Liver (tissue), 3 donors: ENCODE measurements at regions not wholly inside any gene's neighbourhood (a gene's known extent, or its start where the extent isn't known, plus 50 kb on each side); places are given as distances from the start of the nearest gene placed in this dataset.

Experiments
- EGR1 ChIP-seq, 2 donors: IDR thresholded peaks; 2 replicates each; pipeline ENCODE4 v1.6.1; 2016 to 2018; ENCODE audit warnings: antibody characterized with exemption in 2 of 2, low read depth in 2 of 2
- GABPA ChIP-seq, 2 donors: IDR thresholded peaks in 1 of 2; conservative IDR thresholded peaks in 1 of 2; 2 replicates each; pipeline ENCODE4 v1.6.1; 2016; ENCODE audit warnings: antibody characterized with exemption in 2 of 2, mild to moderate bottlenecking in 1 of 2, moderate library complexity in 1 of 2
- HNF4A ChIP-seq, 2 donors: conservative IDR thresholded peaks; 2 replicates each; pipeline ENCODE4 v1.6.1; 2016; ENCODE audit warnings: antibody characterized with exemption in 2 of 2, mild to moderate bottlenecking in 2 of 2
- NR2F2 ChIP-seq: IDR thresholded peaks from 2 replicates; pipeline ENCODE4 v1.6.1; 2016; ENCODE audit warnings: antibody characterized with exemption
- RAD21 ChIP-seq, 2 donors: IDR thresholded peaks; 2 replicates each; pipeline ENCODE4 v1.6.1; 2016; ENCODE audit warnings: antibody characterized with exemption in 2 of 2, mild to moderate bottlenecking in 2 of 2
- TAF1 ChIP-seq: conservative IDR thresholded peaks from 2 replicates; pipeline ENCODE4 v1.6.1; 2016; ENCODE audit warnings: antibody characterized with exemption, mild to moderate bottlenecking
- YY1 ChIP-seq: IDR thresholded peaks from 2 replicates; pipeline ENCODE4 v1.6.1; 2016; ENCODE audit warnings: antibody characterized with exemption, mild to moderate bottlenecking
- TF ChIP-seq, protein P1 (sequence below): fragments of 150-350 bp; IDR thresholded peaks from 2 replicates; pipeline ENCODE4 v1.5.1; 2017; ENCODE audit warnings: improper control_type of control experiment, low read depth, low read length; ENCODE audit not compliant: missing input control
- TF ChIP-seq, protein P2 (sequence below): IDR thresholded peaks from 2 replicates; pipeline ENCODE4 v1.6.1; 2016; ENCODE audit warnings: antibody characterized with exemption
- TF ChIP-seq, protein P3 (sequence below): IDR thresholded peaks from 2 replicates; pipeline ENCODE4 v1.6.1; 2016; ENCODE audit warnings: antibody characterized with exemption, mild to moderate bottlenecking
- donor health status: healthy.
- donor health status: healthy.

GRCh38 chr6:150788089-150788488, 77.4 kb upstream of the MTHFD1L start:
- TF ChIP-seq, protein P1, sequence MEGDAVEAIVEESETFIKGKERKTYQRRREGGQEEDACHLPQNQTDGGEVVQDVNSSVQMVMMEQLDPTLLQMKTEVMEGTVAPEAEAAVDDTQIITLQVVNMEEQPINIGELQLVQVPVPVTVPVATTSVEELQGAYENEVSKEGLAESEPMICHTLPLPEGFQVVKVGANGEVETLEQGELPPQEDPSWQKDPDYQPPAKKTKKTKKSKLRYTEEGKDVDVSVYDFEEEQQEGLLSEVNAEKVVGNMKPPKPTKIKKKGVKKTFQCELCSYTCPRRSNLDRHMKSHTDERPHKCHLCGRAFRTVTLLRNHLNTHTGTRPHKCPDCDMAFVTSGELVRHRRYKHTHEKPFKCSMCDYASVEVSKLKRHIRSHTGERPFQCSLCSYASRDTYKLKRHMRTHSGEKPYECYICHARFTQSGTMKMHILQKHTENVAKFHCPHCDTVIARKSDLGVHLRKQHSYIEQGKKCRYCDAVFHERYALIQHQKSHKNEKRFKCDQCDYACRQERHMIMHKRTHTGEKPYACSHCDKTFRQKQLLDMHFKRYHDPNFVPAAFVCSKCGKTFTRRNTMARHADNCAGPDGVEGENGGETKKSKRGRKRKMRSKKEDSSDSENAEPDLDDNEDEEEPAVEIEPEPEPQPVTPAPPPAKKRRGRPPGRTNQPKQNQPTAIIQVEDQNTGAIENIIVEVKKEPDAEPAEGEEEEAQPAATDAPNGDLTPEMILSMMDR, result no peak
- TF ChIP-seq YY1 (no peak), NR2F2 (peak; percentile 70), TAF1 (no peak), GABPA (IDR thresholded peaks at IDR 0.05 in 1 of 2, conservative IDR thresholded peaks at IDR 0.05 in 1 of 2) (no peak), RAD21 (IDR thresholded peaks at IDR 0.05) (no peak), EGR1 (IDR thresholded peaks at IDR 0.05; ENCODE audit: low read depth in 2 of 2) (no peak), HNF4A (conservative IDR thresholded peaks at IDR 0.05) (no peak)
- TF ChIP-seq, protein P2, sequence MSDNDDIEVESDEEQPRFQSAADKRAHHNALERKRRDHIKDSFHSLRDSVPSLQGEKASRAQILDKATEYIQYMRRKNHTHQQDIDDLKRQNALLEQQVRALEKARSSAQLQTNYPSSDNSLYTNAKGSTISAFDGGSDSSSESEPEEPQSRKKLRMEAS, result no peak
- TF ChIP-seq, protein P3, sequence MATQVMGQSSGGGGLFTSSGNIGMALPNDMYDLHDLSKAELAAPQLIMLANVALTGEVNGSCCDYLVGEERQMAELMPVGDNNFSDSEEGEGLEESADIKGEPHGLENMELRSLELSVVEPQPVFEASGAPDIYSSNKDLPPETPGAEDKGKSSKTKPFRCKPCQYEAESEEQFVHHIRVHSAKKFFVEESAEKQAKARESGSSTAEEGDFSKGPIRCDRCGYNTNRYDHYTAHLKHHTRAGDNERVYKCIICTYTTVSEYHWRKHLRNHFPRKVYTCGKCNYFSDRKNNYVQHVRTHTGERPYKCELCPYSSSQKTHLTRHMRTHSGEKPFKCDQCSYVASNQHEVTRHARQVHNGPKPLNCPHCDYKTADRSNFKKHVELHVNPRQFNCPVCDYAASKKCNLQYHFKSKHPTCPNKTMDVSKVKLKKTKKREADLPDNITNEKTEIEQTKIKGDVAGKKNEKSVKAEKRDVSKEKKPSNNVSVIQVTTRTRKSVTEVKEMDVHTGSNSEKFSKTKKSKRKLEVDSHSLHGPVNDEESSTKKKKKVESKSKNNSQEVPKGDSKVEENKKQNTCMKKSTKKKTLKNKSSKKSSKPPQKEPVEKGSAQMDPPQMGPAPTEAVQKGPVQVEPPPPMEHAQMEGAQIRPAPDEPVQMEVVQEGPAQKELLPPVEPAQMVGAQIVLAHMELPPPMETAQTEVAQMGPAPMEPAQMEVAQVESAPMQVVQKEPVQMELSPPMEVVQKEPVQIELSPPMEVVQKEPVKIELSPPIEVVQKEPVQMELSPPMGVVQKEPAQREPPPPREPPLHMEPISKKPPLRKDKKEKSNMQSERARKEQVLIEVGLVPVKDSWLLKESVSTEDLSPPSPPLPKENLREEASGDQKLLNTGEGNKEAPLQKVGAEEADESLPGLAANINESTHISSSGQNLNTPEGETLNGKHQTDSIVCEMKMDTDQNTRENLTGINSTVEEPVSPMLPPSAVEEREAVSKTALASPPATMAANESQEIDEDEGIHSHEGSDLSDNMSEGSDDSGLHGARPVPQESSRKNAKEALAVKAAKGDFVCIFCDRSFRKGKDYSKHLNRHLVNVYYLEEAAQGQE, result no peak
